Head of caudate nucleus (tissue), 42 donors: ENCODE measurements at regions not wholly inside any gene's neighbourhood (a gene's known extent, or its start where the extent isn't known, plus 50 kb on each side); places are given as distances from the start of the nearest gene placed in this dataset.

Experiments used
- DNase-seq, 42 donors: peaks; one replicate each; pipeline versions ENCODE4 v3.0.0 to v3.0.0-alpha.2; 2020 to 2021; ENCODE audit warnings: mixed read lengths in 7 of 42
- intact Hi-C: fragments of 100-400 bp; cut with DNase I; formaldehyde crosslinking; loops from one replicate; pipeline ENCODE4 v1.15.0; 2022

GRCh38 chr12:83225806-83226205, 539.1 kb downstream of the TMTC2 start:
- intact Hi-C loops = no loop called here
- DNase-seq = no peak

- DNase-seq = no peak
- intact Hi-C loops = no loop called here
Measured at GRCh38 chr12:83224012-83224411, 537.3 kb downstream of the TMTC2 start.

GRCh38 chr12:83220774-83221173, 534.1 kb downstream of the TMTC2 start:
- intact Hi-C loops = no loop called here
- no peak for DNase-seq

GRCh38 chr12:83216230-83216629, 529.5 kb downstream of the TMTC2 start:
- intact Hi-C loops = no loop called here
- DNase-seq = no peak

GRCh38 chr12:83214185-83214584, 527.5 kb downstream of the TMTC2 start:
- no peak for DNase-seq
- intact Hi-C loops = no loop called here

GRCh38 chr12:83210933-83211332, 524.2 kb downstream of the TMTC2 start:
- intact Hi-C loops = no loop called here
- DNase-seq = no peak

GRCh38 chr12:83199069-83199468, 512.4 kb downstream of the TMTC2 start:
- intact Hi-C loops = no loop called here
- DNase-seq = no peak

- intact Hi-C loops = no loop called here
- DNase-seq = no peak
Measured at GRCh38 chr12:83198291-83199015, 511.7 kb downstream of the TMTC2 start.

- DNase-seq = no peak
- intact Hi-C loops = no loop called here
Measured at GRCh38 chr12:83197483-83197914, 510.8 kb downstream of the TMTC2 start.

DNA sequence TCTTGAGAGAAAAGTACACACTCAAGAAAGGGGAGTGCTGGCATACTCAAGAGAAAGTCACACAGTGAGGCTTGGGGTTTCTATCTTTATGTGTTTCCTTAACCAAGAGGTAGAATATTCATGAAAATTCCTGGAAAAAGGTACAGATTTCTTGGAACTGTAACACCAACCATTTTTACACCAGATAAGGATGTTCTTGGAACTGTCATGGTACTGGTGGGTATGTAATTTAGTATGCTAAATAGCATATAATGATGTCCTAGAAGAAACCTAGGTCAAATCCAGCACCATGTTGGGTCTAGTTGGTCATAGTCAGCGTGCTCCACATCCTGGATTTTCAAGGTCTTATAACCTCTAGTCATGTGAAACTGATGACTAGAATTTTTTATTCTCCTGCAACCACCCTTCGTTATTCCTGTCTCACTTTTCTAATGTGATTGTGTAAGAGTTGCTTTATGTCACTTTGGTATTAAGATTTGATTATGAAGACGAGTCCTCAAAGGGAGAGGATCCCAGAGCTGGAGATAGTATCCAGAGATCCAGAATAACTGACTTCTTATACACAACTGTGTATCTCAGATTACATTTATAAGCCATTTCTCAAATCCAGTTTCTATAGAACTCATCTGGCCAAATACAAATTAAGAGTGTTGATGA, 510.1 kb downstream of the TMTC2 start:
- no peak for DNase-seq
- intact Hi-C loops = no loop called here

- intact Hi-C loops = no loop called here
- DNase-seq = no peak
Measured at GRCh38 chr12:83190631-83191390, 504.1 kb downstream of the TMTC2 start.

DNA sequence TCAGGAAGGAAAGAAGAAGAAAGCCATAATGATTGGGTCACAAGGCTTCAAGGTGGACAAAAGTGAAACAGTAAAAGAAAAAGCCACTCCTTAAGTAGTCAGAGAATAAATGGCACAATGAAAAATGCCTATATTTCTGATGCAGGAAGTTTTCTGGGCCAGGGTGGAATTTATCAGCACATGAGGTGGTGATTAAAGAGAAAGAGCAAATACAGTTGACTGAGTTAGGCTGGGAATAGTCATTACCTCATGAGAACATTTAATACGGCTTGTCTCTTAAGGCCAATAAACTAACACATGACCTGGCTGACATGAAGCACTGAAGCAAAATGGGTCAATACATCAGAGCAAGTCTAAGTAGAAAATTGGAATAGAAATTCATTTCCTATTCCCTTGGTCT, 499.7 kb downstream of the TMTC2 start:
- no peak for DNase-seq
- intact Hi-C loops = no loop called here

DNA sequence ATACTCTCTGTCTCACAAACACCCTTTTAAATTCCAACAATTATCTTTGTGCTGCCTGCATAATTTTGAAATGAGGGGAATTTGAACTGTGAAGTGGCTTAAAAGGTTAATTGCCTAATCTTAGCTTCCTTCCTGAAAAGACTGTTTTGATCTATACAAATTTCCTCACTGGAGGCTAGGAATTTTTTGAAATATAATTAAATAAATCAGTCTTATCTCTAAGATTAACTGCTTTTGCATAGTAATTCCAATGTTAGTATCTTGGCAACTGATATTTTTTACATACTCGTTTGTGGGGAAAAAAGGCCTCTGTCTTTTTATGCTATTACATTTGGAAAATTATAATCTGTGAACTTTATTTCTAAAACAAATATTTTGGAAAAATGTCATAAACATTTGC, 498.5 kb downstream of the TMTC2 start:
- DNase-seq = no peak
- intact Hi-C loops = no loop called here
